Upper lobe of left lung (tissue), 4 donors: ENCODE measurements at regions not wholly inside any gene's neighbourhood (a gene's known extent, or its start where the extent isn't known, plus 50 kb on each side); places are given as distances from the start of the nearest gene placed in this dataset.
A peak's percentile ranks its signal among the peaks of the same experiment; 100 is the strongest.

Source experiments
- POLR2AphosphoS5 ChIP-seq, 2 donors: sonication (generic); formaldehyde crosslinking; IDR thresholded peaks; one replicate each; pipeline ENCODE4 v1.5.1; 2017; ENCODE audit warnings: antibody characterized with exemption in 2 of 2
- TF ChIP-seq, protein P1 (sequence below), 6 experiments: fragments of 450-650 bp in 4 of 6; fragments of 200-600 bp in 2 of 6; sonication (generic) in 2 of 6; IDR thresholded peaks; one replicate each; pipeline ENCODE4 v1.5.1; 2016 to 2019; ENCODE audit warnings: antibody characterized with exemption in 6 of 6

DNA sequence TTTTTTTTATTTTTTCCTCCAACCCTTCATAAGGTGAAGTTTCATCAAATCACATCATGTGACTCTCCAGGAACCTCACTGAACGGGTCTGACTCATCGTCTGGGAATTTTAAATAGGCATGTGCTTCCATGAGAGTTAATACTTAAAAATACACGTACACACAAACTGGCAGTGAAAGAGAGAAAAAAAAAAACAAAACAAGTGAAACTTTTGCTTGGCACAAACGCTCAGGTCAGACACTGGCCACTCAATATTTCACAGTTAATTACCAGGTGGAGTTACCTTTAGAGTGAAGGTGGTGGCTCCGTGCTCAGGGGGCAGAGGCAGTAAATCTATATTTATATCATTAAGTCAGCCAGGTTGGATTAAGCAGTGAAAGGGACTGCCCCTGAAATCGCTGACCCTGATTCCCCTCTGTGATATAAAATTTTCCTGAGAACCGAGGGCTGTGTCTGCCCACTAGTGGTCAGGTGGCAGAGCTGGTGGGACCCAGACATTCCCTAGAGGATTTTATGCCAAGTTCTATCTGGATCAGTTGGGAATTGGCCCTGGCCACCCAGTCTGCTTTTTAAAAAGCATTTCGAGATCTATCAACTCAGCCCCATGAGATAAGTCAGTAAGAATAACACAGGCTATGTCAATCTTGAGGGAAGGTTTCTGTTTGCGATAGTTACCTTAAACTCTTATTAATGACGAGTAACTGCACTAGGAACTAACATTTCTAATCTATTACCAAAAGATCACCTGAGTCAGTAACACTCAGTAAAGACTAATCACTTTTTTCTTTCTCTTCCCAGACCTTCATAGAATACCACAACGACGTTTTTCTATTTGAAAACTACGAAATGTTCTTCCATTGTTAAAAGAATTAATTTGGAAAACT, 259.1 kb downstream of the HDGFL1 start:
- TF ChIP-seq, protein P1, sequence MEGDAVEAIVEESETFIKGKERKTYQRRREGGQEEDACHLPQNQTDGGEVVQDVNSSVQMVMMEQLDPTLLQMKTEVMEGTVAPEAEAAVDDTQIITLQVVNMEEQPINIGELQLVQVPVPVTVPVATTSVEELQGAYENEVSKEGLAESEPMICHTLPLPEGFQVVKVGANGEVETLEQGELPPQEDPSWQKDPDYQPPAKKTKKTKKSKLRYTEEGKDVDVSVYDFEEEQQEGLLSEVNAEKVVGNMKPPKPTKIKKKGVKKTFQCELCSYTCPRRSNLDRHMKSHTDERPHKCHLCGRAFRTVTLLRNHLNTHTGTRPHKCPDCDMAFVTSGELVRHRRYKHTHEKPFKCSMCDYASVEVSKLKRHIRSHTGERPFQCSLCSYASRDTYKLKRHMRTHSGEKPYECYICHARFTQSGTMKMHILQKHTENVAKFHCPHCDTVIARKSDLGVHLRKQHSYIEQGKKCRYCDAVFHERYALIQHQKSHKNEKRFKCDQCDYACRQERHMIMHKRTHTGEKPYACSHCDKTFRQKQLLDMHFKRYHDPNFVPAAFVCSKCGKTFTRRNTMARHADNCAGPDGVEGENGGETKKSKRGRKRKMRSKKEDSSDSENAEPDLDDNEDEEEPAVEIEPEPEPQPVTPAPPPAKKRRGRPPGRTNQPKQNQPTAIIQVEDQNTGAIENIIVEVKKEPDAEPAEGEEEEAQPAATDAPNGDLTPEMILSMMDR (IDR thresholded peaks at IDR 0.05) = peak in 5 of 6 experiments; percentile 35 to 51 (median 38)
- no peak for TF ChIP-seq POLR2AphosphoS5 (IDR thresholded peaks at IDR 0.05)
